TTC549 (cell line): ENCODE measurements at regions not wholly inside any gene's neighbourhood (a gene's known extent, or its start where the extent isn't known, plus 50 kb on each side); places are given as distances from the start of the nearest gene placed in this dataset.
"Not testable (repeated sequence)": the region's sequence is repeated elsewhere in the genome, so short reads cannot be mapped to it uniquely, and the experiment has no call there.

Source experiments
- FAIRE-seq: peaks from 2 replicates; lab custom pipeline; 2012; peaks lifted over from hg19 to GRCh38; lab: Jason Lieb, UNC

GRCh38 chr1:185434721-185435120, 117.7 kb upstream of the IVNS1ABP start:
- FAIRE-seq, result no peak

- no peak for FAIRE-seq
Measured at GRCh38 chr1:185433667-185434066, 116.6 kb upstream of the IVNS1ABP start.

DNA sequence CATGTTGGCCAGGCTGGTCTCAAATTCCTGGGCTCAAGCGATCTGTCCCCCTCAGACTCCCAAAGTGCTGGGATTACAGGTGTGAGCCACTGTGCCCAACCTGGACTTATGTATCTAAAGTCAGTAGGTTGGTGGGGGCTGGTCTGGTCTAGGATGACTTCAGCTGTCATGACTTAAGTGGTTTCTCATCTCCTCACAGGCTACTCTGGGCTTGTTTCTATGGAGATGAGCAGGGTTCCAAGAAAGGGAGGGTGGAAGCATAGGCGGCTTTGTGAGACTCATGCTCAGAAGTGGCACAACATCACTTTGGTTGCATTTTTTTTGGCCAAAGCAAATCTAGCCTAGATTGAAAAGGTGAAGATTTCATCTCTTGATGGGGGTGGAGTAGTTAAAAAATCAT, 115.9 kb upstream of the IVNS1ABP start:
- no peak for FAIRE-seq

DNA sequence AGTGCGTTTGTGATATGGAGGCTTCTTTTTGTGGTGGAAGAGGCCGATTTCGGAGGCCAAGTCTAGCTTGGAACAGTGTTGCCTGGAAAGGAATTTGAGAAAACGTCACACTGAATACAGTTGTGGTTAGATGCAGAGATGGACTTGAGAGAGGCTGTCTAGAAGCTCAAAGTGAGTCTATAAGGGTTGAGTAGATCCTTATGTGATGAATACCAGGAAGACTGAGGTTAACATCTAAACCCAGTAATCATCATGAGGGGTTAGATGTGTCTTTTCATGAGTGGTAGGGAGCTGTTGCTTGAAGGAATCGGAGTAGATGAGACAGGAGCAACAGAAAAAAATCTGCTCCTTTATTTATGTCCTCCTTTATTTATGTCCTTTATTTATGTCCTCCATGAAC, 114.6 kb upstream of the IVNS1ABP start:
- no peak for FAIRE-seq

GRCh38 chr1:185429668-185430067, 112.6 kb upstream of the IVNS1ABP start:
- not testable (repeated sequence) for FAIRE-seq

DNA sequence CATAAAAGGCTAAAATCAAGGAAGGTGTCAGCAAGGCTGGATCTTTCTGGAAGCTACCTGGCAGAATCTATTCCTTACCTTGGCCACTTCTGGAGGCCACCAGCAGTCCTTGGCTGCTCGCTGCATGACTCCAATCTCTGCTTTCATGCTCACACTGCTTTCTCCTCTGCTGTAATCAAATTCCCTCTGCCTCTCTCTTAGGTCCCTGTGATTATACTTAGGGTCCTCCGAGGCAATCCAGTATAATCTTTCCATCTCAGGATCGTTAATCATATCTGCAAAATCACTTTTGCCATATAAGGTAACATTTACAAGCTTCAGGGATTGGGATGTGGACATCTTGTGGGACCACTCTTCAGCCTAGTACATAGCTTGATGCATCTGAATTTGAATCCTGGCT, 110.7 kb upstream of the IVNS1ABP start:
- no peak for FAIRE-seq

GRCh38 chr1:185427264-185427663, 110.2 kb upstream of the IVNS1ABP start:
- FAIRE-seq, result no peak

- FAIRE-seq, result no peak
Measured at GRCh38 chr1:185426848-185427247, 109.8 kb upstream of the IVNS1ABP start.

- no peak for FAIRE-seq
Measured at GRCh38 chr1:185425163-185425562, 108.1 kb upstream of the IVNS1ABP start.

DNA sequence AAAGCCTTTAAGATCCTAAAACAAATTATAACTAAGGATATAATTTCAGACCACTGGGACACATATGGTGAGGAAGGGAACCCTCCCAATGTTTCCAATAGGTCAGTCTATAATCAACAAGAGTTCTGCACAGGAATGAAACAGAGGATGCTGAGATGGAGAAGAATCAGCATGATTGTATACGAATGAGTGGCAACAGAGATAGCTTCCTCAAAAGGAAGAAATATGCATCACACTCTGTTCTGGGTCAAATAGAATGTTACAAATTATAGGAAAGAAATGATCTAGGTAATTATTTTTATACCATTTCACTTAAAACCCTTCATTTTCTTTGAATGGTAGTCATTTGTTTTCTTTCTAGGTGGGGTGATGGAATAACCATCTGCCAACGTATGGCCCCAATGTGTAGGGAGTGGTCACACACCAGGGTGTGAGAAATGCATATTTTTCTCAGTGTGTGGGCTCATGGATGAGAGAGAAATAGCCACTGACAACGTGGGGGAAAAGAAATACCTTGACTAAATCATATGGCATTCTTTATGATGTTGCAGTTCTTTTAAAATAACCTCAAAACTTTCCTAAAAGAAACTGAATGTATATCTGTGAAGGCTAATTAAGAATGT, 104.6 kb upstream of the IVNS1ABP start:
- FAIRE-seq, result no peak

- FAIRE-seq, result no peak
Measured at GRCh38 chr1:185420588-185421081, 103.6 kb upstream of the IVNS1ABP start.

DNA sequence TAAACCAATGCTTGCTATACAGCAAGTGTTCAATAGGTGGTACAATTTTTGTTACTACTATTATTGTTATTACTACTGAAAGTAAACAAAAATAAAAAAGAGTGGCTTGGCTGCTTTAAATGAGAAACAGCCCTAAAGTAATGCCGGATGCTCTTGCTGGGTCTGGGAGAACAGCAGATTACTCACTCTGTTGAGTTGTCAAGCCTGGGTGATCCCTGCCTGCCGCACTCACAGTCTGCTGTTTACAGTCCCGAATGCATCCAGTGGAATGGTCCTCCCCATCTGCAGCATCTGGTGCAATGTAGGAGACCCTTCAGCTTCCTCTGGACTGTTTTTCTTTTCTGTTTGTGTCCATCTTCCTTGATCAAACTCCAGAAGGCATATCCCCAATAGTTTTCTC, 102.7 kb upstream of the IVNS1ABP start:
- FAIRE-seq, result no peak

DNA sequence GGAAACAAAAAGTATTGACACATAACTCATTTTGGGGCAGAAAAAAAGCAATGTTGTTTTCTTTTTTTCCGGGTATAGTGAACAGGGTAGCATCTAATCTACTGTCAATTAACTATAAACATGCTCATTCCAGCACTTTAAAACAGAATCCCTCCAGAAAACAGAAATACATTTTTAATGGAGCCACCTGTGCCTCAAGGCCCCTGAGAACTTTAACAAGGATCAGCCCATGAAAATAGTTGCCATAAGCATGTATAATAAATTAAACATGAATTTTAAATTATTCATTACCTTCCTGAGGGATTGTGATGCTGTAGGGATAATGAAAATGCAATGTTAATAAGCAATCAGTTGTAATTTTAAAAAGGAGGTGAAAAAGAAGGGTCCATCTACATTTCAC, 101.4 kb upstream of the IVNS1ABP start:
- no peak for FAIRE-seq

DNA sequence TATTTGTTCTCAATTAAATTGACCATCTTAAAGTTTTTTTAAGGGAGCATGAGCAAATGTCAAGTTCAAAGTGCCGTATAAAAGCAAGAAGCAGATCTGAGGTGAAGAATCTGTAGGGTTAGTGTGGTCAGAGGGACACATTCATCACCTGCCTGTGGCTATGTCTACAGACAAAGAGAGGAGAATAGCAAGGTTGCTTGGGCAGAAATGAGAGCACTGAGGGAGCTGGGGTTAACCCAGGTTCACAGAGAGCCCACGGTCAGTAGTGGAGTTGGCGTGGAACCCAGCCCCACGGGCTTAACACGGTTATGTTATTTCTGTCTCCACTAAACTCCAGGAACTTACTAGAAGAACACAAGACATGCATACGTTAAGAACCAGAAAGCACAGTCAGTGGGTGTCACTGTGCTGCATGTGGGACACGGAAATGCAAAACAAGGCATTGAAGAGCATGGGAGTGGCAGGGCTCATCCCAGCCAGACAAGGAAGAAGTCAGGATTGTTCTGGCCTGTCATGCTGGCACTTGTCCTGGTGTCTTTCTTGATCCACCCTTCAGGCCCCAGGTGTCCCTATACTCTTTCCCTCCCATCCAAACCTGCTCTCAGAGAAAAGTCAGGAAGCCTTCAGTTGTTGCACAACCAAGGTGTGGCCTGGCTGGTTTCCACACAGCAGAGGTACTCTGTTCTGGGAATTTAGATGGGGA, 95.5 kb upstream of the IVNS1ABP start:
- no peak for FAIRE-seq

- FAIRE-seq, result no peak
Measured at GRCh38 chr1:185409763-185410528, 92.9 kb upstream of the IVNS1ABP start.

- no peak for FAIRE-seq
Measured at GRCh38 chr1:185409345-185409744, 92.3 kb upstream of the IVNS1ABP start.

DNA sequence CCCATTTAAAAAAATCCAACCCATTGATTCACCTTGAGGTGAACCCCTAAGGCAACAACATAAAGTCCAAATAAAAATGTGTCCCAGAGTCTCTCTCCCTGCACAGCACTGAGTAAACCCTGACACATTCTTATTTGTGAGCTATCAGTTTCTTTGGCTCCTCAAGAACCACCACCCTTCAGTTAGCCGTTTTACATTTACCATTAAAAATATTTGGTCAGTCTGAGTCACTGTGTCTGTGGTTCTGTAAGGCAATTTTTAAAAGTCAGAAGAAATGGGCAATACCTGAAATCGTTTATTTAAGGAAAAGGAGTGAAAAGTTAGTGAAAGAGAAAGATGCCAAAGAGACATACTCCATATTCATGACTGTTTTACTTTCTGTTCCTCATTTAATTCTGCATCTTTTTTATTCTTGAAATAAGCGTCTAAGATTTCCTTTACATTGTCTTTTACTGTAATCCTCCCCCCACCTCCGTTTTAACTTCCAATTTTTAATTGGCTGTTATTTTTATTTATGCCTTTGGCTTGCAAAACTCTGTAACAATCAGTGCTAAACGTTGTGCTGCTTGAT, 91.7 kb upstream of the IVNS1ABP start:
- no peak for FAIRE-seq

DNA sequence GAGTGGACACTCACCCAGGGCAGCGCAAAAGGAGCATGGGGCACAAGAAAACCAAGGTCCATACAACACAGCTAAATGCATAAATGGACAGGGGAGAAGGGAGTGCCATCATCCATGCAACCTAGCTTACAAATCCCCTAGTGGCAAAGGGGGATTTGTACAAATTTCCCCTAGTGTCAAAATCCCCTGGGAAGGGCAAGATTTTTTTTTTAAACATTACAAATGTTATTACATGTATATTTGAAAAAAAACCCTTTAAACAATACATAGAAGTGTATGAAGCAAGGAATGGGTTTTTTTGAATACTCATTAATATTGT, 89.6 kb upstream of the IVNS1ABP start:
- FAIRE-seq, result no peak

- FAIRE-seq, result no peak
Measured at GRCh38 chr1:185406006-185406690, 89.1 kb upstream of the IVNS1ABP start.

GRCh38 chr1:185404907-185405568, 88.0 kb upstream of the IVNS1ABP start:
- FAIRE-seq, result no peak

GRCh38 chr1:185404291-185404690, 87.2 kb upstream of the IVNS1ABP start:
- FAIRE-seq, result no peak

DNA sequence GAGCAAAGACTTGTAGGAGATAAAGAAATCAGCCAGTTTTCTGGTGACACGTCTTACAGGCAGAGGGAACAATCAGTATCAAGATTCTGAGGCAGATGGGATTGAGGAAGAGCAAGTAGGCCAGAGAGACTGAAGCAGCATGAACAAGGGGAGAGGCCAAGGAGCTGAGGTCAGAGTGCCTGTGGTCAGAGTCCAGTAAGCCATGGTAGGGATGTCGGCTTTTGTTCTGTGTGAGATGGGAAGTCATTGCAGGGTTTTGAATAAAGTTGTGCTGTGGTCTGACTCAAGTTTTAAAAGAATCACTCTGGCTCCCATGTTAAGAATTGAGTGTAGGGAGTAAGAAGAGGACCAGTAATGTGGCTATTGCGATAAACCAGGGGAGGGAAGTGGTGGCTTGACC, 85.9 kb upstream of the IVNS1ABP start:
- FAIRE-seq, result no peak
